Heart right ventricle (tissue), 16 donors: ENCODE measurements at regions not wholly inside any gene's neighbourhood (a gene's known extent, or its start where the extent isn't known, plus 50 kb on each side); places are given as distances from the start of the nearest gene placed in this dataset.
"Not testable (repeated sequence)": the region's sequence is repeated elsewhere in the genome, so short reads cannot be mapped to it uniquely, and the experiment has no call there.

Experiments used
- ATAC-seq, 8 donors: fragments of 200-7000 bp; cut with Tn5 transposase; one replicate each; pipeline ENCODE4 v1.9.1; 2020; ENCODE audit warnings: mild to moderate bottlenecking in 8 of 8, moderate library complexity in 8 of 8, moderate number of reproducible peaks in 1 of 8
- DNase-seq, 2 donors: peaks; one replicate each; pipeline ENCODE4 v3.0.0-alpha.2; 2020
- H3K27ac ChIP-seq, 10 donors: fragments of 200-600 bp; sonication (generic) in 2 of 10; one replicate each; pipeline versions ENCODE4 v1.5.0 to v1.8.0; 2020 to 2022; ENCODE audit warnings: mild to moderate bottlenecking in 3 of 10
- H3K27me3 ChIP-seq, 7 donors: fragments of 200-600 bp; one replicate each; pipeline ENCODE4 v1.8.0; 2021 to 2022; ENCODE audit warnings: mild to moderate bottlenecking in 2 of 7
- H3K36me3 ChIP-seq, 9 donors: fragments of 200-600 bp; sonication (generic) in 1 of 9; one replicate each; pipeline versions ENCODE4 v1.5.0 to v1.8.0; 2020 to 2022; ENCODE audit warnings: mild to moderate bottlenecking in 2 of 9
- H3K4me1 ChIP-seq, 9 donors: fragments of 200-600 bp; sonication (generic) in 1 of 9; one replicate each; pipeline versions ENCODE4 v1.5.0 to v1.8.0; 2020 to 2022; ENCODE audit warnings: mild to moderate bottlenecking in 4 of 9
- H3K4me3 ChIP-seq, 10 donors: fragments of 200-600 bp; sonication (generic) in 2 of 10; one replicate each; pipeline versions ENCODE4 v1.5.0 to v1.8.0; 2020 to 2022; ENCODE audit warnings: mild to moderate bottlenecking in 7 of 10, moderate library complexity in 2 of 10
- H3K9me3 ChIP-seq, 11 donors: fragments of 200-600 bp in 10 of 11; sonication (generic) in 2 of 11; one replicate each; pipeline versions ENCODE4 v1.5.0 to v1.8.0; 2013 to 2022; ENCODE audit warnings: mild to moderate bottlenecking in 2 of 11, control low read depth in 1 of 11, moderate library complexity in 1 of 11
- WGBS, 2 donors: extraction: QIAGEN DNeasy Blood & Tissue Kit; methylation state at CpG; one replicate each; pipeline ENCODE4 v1.1.7; 2013; ENCODE audit warnings: inconsistent platforms in 1 of 2; 5-methylcytosine and 5-hydroxymethylcytosine counted together
- intact Hi-C, 10 donors: fragments of 100-400 bp; cut with DNase I; formaldehyde crosslinking; loops; one replicate each; pipeline versions ENCODE4 v1.11.1 to v1.14.2; 2022
- donor health status: Arrhythmogenic right ventricular cardiomyopathy.
- donor health status: ischemic (EF 13 %, LVEDD 7.1; RV severe dilation, severe dysfunction).
- donor health status: healthy with polysubstance abuse.
- donor health status: DM: no; HTN: yes; CAD: no.
- donor health status: DM: no; HTN: no; CAD: no.
- donor health status: ischemic (EF 25% LVEDD 6.9; RV normal size, moderate dysfunction).
- donor health status: ischemic (EF 25% LVEDD 5.7; RV mildly dilated, moderate dysfunction).
- donor health status: healthy.
- donor health status: DM: yes; HTN: yes; CAD: no.
- donor health status: Ischemic cardiomyopathy.
- donor health status: ischemic (EF 35%, LVEDD 5.7; RV mildly dilated, moderate dysfunction).
- donor health status: nonischemic (EF 11% LVEDD 7.7; RV severe dilation, severe dysfunction).
- donor health status: DM: yes; HTN: yes; CAD: no.
- donor health status: PGD.
- donor health status: ischemic (EF 29% LVEDD 5.4; RV normal size, mild dysfunction).
- donor health status: nonischemic (EF 23%, LVEDD 6.1; RV moderate dilation, normal function).

DNA sequence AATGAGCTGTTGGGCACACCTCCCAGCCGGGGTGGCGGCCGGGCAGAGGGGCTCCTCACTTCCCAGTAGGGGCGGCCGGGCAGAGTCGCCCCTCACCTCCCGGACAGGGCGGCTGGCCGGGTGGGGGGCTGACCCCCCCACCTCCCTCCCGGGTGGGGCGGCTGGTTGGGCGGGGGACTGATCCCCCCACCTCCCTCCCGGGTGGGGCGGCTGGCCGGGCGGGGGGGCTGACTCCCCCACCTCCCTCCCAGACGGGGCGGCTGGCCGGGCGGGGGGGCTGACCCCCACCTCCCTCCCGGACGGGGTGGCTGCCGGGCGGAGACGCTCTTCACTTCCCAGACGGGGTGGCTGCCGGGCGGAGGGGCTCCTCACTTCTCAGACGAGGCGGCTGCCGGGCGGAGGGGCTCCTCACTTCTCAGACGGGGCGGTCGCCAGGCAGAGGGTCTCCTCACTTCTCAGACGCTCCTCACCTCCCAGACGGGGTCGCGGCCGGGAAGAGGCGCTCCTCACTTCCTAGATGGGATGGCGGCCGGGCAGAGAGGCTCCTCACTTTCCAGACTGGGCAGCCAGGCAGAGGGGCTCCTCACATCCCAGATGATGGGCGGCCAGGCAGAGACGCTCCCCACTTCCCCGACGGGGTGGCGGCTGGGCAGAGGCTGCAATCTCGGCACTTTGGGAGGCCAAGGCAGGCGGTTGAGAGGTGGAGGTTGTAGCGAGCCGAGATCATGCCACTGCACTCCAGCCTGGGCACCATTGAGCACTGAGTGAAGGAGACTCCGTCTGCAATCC lies 75.4 kb downstream of the LAT start:
- H3K27ac ChIP-seq, H3K36me3 ChIP-seq, H3K27me3 ChIP-seq, H3K4me3 ChIP-seq, H3K9me3 ChIP-seq, ATAC-seq, DNase-seq, H3K4me1 ChIP-seq, intact Hi-C loops: not testable (repeated sequence)
- WGBS, 2 donors: 90% methylated on average over 23 to 37 of the region's 53 CpGs

DNA sequence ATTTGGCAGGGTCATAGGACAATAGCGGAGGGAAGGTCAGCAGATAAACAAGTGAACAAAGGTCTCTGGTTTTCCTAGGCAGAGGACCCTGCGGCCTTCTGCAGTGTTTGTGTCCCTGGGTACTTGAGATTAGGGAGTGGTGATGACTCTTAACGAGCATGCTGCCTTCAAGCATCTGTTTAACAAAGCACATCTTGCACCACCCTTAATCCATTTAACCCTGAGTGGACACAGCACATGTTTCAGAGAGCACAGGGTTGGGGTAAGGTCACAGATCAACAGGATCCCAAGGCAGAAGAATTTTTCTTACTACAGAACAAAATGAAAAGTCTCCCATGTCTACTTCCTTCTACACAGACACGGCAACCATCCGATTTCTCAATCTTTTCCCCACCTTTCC lies 74.7 kb downstream of the LAT start:
- H3K27ac ChIP-seq, DNase-seq, ATAC-seq, H3K27me3 ChIP-seq, H3K9me3 ChIP-seq, H3K4me3 ChIP-seq, intact Hi-C loops, H3K4me1 ChIP-seq, H3K36me3 ChIP-seq: not testable (repeated sequence)
- WGBS, 2 donors: no CpG with 5 or more reads among the region's 5 CpGs
